Activated CD8-positive, alpha-beta T cell treated with anti-CD3 and anti-CD28 coated beads for 36 hours (primary cell): ENCODE measurements at regions not wholly inside any gene's neighbourhood (a gene's known extent, or its start where the extent isn't known, plus 50 kb on each side); places are given as distances from the start of the nearest gene placed in this dataset.

ENCODE experiments used
- ATAC-seq: fragments of 200-7000 bp; cut with Tn5 transposase; one replicate; pipeline ENCODE4 v1.10.0; 2021; ENCODE audit warnings: mild to moderate bottlenecking, moderate library complexity
- CTCF ChIA-PET: fragments of 350-600 bp; sonication (Branson Sonifier 250); formaldehyde crosslinking; loops from one replicate; lab custom pipeline; 2021; ENCODE audit warnings: antibody characterized with exemption; lab: Charles Lee
- POLR2A ChIA-PET: fragments of 350-600 bp; sonication (Branson Sonifier 250); formaldehyde crosslinking; loops from one replicate; lab custom pipeline; 2021; ENCODE audit warnings: antibody characterized with exemption; lab: Charles Lee
- DNase-seq: peaks from one replicate; pipeline ENCODE4 v3.0.0-alpha.2; 2020
- H3K27ac Mint-ChIP-seq: one replicate; pipeline ENCODE4 v1.8.0; 2021; ENCODE audit warnings: mild to moderate bottlenecking, mixed read lengths
- H3K27me3 Mint-ChIP-seq: one replicate; pipeline ENCODE4 v1.8.0; 2021; ENCODE audit warnings: mixed read lengths
- H3K36me3 Mint-ChIP-seq: one replicate; pipeline ENCODE4 v1.8.0; 2021; ENCODE audit warnings: low read depth, mixed read lengths
- H3K4me1 Mint-ChIP-seq: one replicate; pipeline ENCODE4 v1.8.0; 2021; ENCODE audit warnings: low read depth, mixed read lengths
- H3K4me3 Mint-ChIP-seq: one replicate; pipeline ENCODE4 v1.8.0; 2021; ENCODE audit warnings: mild to moderate bottlenecking, moderate library complexity, mixed read lengths
- H3K9me3 Mint-ChIP-seq: one replicate; pipeline ENCODE4 v1.8.0; 2021; ENCODE audit warnings: mixed read lengths
- CTCF ChIP-seq: fragments of 200-600 bp; IDR thresholded peaks from one replicate; pipeline ENCODE4 v1.8.0; 2022; ENCODE audit warnings: antibody characterized with exemption, mild to moderate bottlenecking
- intact Hi-C: fragments of 100-400 bp; cut with micrococcal nuclease; formaldehyde crosslinking; loops from one replicate; pipeline ENCODE4 v1.10.0; 2022

GRCh38 chr1:56268519-56269140 lies 310.7 kb downstream of the PLPP3 start:
- no peak for DNase-seq
- TF ChIP-seq CTCF, result no peak
- intact Hi-C loops, result no loop called here
- CTCF ChIA-PET, result no interaction called here
- H3K36me3 Mint-ChIP-seq, result no peaks in the 10 kb centered on the region
- no peak overlapping the region for H3K4me3 Mint-ChIP-seq
- POLR2A ChIA-PET, result no interaction called here
- no peak for ATAC-seq
- H3K27me3 Mint-ChIP-seq, result no peaks in the 10 kb centered on the region
- H3K9me3 Mint-ChIP-seq, result no peaks in the 10 kb centered on the region
- no peak overlapping the region for H3K27ac Mint-ChIP-seq
- no peaks in the 10 kb centered on the region for H3K4me1 Mint-ChIP-seq

- TF ChIP-seq CTCF, result no peak
- ChIA-PET CTCF (no interaction called here), POLR2A (no interaction called here)
- Mint-ChIP-seq H3K9me3 (no peaks in the 10 kb centered on the region), H3K4me1 (no peaks in the 10 kb centered on the region), H3K27me3 (no peaks in the 10 kb centered on the region), H3K36me3 (no peaks in the 10 kb centered on the region), H3K4me3 (no peak overlapping the region), H3K27ac (no peak overlapping the region)
- intact Hi-C loops, result no loop called here
- ATAC-seq (no peak), DNase-seq (no peak)
Measured at GRCh38 chr1:56267611-56268010, 311.8 kb downstream of the PLPP3 start.

- no peak for TF ChIP-seq CTCF
- Mint-ChIP-seq H3K9me3 (no peaks in the 10 kb centered on the region), H3K27ac (no peak overlapping the region), H3K4me1 (no peaks in the 10 kb centered on the region), H3K36me3 (no peaks in the 10 kb centered on the region), H3K27me3 (no peaks in the 10 kb centered on the region), H3K4me3 (no peak overlapping the region)
- CTCF ChIA-PET, result no interaction called here
- POLR2A ChIA-PET, result no interaction called here
- ATAC-seq (no peak), DNase-seq (no peak)
- intact Hi-C loops, result no loop called here
Measured at GRCh38 chr1:56266359-56266758, 313.0 kb downstream of the PLPP3 start.

DNA sequence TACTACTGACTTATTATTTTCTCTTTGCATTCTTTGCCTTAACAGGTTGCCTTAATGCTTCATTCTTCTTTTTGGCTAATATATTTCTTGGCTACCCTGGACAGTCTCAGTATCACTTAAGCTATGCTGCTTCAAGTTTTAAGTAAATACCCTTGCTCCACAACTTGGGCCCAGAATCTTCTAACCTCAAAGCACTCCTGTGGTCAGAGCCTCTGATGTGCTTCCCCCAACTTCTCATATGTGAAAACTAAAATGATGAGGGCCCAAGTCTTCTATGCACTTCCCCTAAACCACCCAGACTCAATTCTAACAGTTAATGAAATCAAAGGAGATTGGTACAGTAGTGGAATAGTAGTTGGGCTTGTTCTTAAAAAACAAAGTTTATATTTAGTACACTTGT lies 314.1 kb downstream of the PLPP3 start:
- no peak overlapping the region for H3K4me3 Mint-ChIP-seq
- TF ChIP-seq CTCF, result no peak
- no peak for ATAC-seq
- H3K36me3 Mint-ChIP-seq, result no peaks in the 10 kb centered on the region
- peaks cover under 1% of the 10 kb centered on the region for H3K9me3 Mint-ChIP-seq
- POLR2A ChIA-PET, result no interaction called here
- intact Hi-C loops, result no loop called here
- H3K27me3 Mint-ChIP-seq, result no peaks in the 10 kb centered on the region
- CTCF ChIA-PET, result no interaction called here
- no peak for DNase-seq
- no peak overlapping the region for H3K27ac Mint-ChIP-seq
- H3K4me1 Mint-ChIP-seq, result no peaks in the 10 kb centered on the region

- Mint-ChIP-seq H3K27me3 (no peaks in the 10 kb centered on the region), H3K9me3 (peaks cover 2% of the 10 kb centered on the region), H3K4me1 (no peaks in the 10 kb centered on the region), H3K36me3 (no peaks in the 10 kb centered on the region), H3K27ac (no peak overlapping the region), H3K4me3 (no peak overlapping the region)
- no peak for ATAC-seq
- ChIA-PET POLR2A (no interaction called here), CTCF (no interaction called here)
- intact Hi-C loops, result no loop called here
- TF ChIP-seq CTCF, result no peak
- no peak for DNase-seq
Measured at GRCh38 chr1:56263908-56264307, 315.5 kb downstream of the PLPP3 start.
